ENCODE measurements at regions not wholly inside any gene's neighbourhood (a gene's known extent, or its start where the extent isn't known, plus 50 kb on each side); places are given as distances from the start of the nearest gene placed in this dataset.
"Not testable (repeated sequence)": the region's sequence is repeated elsewhere in the genome, so short reads cannot be mapped to it uniquely, and the experiment has no call there.

- no peak for DNase-seq
Measured at GRCh38 chr6:148602136-148602535, 144.7 kb upstream of the UST start.

GRCh38 chr6:148608199-148608951, 138.5 kb upstream of the UST start:
- no peak for DNase-seq

- no peak for DNase-seq
Measured at GRCh38 chr6:148611213-148611612, 135.6 kb upstream of the UST start.

GRCh38 chr6:148612043-148612442, 134.8 kb upstream of the UST start:
- DNase-seq, result no peak

- DNase-seq, result no peak
Measured at GRCh38 chr6:148614602-148615001, 132.2 kb upstream of the UST start.

GRCh38 chr6:148616841-148617240, 130.0 kb upstream of the UST start:
- no peak for DNase-seq

- DNase-seq, result no peak
Measured at GRCh38 chr6:148617530-148617929, 129.3 kb upstream of the UST start.

DNA sequence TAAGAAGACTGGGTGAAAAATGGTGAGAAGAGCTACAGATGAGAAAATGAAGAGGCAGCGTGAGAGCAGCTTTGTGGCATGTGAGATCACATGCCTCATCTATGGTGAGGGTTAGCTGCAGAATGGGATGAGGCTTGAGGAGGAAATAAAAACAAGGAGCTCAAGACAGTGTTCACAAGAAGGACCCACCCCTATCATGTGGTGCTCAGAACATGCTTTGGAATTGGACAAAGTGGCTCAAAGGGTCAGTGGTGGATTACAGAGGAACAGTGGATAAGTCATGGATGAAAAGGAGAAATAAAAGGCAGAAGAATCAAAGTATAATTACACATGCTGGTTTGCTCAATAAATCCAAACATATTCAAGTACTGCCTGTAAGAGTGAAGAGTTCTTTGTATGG, 126.9 kb upstream of the UST start:
- DNase-seq, result no peak

DNA sequence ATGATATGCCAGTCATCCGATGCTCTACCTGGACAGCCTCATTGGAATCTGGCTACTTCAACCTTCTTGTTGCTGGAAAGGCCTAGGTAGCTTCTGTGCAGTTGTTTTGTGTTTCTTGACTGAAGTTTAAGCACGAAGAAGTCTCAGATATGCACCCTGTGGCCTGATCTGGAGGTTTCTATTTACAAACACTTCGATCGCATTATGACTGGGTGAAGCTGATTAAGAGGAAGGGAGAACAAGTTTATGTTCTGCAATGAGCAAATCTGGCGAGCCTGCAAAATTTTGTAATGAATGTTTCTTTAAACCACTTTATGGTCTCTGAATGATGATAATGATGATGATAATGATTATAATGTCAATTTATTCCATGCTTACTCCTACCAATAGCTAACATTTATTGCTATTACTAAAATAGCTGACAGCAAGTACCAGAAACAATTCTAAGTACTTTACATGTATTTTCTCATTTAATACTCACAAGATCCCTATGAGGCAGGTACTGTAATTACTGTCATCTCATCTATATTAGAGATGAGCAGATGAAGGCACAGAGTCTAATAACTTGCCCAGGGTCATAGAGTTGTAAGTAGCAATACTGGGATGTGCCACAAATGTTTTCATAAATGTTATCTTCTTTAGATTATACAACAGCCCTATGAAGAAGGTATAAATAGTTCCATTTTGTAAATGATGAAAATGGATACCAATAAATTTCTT, 126.1 kb upstream of the UST start:
- DNase-seq, result no peak

DNA sequence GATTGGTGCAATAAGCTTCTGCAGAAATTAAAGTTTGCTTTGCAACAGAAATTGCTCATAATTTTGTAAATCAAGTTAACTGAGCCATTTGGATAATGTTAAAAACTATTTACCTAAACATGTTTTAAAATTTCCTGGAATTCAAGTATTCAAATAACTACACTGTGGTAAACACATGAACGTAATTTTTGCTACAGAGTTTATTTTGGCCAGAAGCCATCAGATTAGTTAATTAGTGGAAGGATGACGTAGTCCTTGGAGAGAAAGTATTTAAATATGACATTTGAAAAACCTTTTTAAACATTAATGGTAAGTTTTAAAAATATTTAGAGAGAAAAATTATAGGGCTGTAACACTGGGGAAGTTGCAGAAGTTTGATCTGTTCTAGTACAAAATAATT, 121.2 kb upstream of the UST start:
- no peak for DNase-seq

GRCh38 chr6:148628251-148628650, 118.6 kb upstream of the UST start:
- peak; percentile 70 for DNase-seq

DNA sequence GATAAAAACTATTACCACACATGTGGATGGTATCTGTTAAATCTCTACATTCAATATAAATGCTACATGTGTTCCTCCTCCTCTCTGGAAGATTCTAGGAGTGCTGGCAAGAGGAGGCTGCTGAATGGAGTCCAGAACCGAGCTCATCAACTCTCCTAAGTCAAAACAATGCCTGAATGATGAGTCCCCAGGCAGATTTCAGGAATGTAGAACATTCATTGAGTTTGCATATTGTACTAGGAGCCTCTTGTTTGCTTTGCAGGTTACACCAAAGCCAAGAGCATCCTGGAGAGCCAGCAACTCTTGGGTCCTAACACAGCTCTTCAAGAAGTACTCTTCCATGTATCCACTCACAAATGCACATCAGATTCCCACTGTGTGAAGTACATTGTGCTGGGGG, 117.6 kb upstream of the UST start:
- DNase-seq, result no peak

- DNase-seq, result no peak
Measured at GRCh38 chr6:148629592-148630465, 117.0 kb upstream of the UST start.

DNA sequence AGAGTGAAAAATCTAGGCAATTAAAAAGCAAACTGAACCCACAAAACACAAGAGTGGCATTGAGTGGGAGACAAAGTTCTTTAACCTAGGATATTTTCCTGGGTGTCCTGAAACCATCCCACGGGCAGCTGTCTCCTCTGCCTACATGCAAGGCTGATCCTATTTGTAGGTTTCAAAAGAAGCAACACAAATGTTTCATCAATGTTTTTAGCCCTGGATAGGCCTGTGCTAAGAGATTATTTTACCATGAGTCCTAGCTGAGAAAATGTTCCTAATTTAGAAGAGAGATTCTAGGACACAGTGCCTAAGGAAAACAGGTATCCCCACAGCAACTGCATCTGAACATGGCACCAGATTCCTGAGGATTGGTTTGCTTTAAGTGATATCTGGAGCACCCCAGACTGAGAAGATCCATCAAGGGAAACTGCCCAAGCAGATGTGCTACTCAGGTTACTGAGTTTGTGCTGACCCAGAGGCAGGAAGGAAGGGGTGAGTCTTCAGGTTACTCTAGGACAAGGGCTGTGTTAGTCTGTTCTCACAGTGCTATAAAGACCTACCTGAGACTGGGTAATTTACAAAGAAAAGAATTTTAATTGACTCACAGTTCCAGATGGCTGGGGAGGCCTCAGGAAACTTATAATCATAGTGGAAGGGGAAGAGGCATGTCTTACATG, 111.6 kb upstream of the UST start:
- DNase-seq, result no peak

- not testable (repeated sequence) for DNase-seq
Measured at GRCh38 chr6:148641836-148642235, 105.0 kb upstream of the UST start.

DNA sequence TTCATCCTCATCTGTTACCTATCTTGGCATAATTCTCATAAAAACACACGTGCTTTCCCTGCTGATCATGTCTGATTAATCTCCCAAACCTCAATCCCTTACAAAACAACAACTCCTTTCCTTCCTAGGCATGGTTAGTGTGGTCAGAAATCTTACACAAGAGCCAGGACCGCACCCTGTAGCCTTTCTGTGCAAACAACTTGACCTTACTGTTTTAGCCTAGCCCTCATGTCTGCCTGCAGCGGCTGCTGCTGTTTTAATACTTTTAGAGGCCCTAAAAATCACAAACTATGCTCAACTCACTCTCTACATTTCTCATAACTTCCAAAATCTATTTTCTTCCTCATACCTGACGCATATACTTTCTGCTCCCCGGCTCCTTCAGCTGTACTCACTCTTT, 103.6 kb upstream of the UST start:
- DNase-seq, result not testable (repeated sequence)

GRCh38 chr6:148645049-148645448, 101.8 kb upstream of the UST start:
- not testable (repeated sequence) for DNase-seq

GRCh38 chr6:148648754-148649453, 97.9 kb upstream of the UST start:
- DNase-seq, result no peak

DNA sequence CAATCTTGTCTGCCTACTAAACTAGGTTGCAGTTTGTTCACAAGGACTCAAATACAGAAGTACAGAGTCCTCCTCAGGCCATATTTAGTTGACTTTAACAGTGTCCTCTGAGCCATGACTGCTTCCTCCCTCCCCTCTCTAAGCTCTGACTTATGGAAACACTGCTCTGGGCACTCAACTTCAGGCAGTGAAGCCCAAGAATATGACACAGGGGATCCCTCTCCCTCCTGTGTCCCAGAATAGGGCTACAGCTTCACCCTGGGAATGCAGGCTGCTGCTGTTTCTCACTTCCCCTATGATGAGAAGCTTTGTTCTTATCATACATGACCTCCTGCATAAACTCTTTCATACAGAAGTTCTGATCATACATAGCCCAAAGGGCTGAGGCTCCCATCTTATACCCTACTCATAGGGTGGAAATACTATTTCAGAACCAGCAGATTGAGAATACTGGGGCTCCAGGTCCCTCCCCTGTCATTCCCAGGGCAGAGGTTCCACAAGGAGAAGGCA, 97.3 kb upstream of the UST start:
- DNase-seq, result no peak

DNA sequence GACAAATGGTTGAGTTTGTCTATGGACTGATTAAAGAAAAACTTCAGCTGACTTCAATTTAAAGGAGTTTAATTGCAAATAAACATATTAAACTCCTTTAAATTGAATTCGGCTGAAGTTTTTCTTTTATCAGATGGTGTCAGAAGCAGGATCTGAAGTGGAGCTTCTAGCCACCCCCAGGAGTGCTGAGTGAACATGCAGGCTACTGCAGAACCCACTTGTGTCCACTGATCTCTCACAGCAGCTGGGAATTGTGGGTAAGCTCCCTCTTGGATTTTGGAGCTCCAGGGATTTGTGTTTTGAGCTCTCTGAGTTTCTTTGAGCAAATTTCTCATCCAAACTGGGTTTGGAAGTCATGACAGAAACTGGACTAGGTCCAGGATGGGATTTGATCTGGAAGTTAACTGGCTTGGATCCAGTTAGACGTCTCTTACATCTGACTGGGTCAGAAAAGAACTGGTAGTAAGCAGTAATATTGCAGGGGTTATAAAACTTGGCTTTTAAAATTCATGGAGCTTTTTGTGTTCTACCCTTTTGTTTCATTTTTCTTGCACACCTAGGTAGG, 95.8 kb upstream of the UST start:
- DNase-seq, result no peak

- DNase-seq, result no peak
Measured at GRCh38 chr6:148652205-148652604, 94.6 kb upstream of the UST start.
